Activated naive CD8-positive, alpha-beta T cell (primary cell): ENCODE measurements at regions not wholly inside any gene's neighbourhood (a gene's known extent, or its start where the extent isn't known, plus 50 kb on each side); places are given as distances from the start of the nearest gene placed in this dataset.

Experiments used
- H3K27ac Mint-ChIP-seq: one replicate; pipeline ENCODE4 v1.8.0; 2021; ENCODE audit warnings: mixed read lengths
- H3K27me3 Mint-ChIP-seq: one replicate; pipeline ENCODE4 v1.8.0; 2021; ENCODE audit warnings: mixed read lengths
- H3K36me3 Mint-ChIP-seq: one replicate; pipeline ENCODE4 v1.8.0; 2021; ENCODE audit warnings: mixed read lengths
- H3K4me1 Mint-ChIP-seq: one replicate; pipeline ENCODE4 v1.8.0; 2021; ENCODE audit warnings: low read depth, mixed read lengths
- H3K4me3 Mint-ChIP-seq: one replicate; pipeline ENCODE4 v1.8.0; 2021; ENCODE audit warnings: mild to moderate bottlenecking, mixed read lengths
- H3K9me3 Mint-ChIP-seq: one replicate; pipeline ENCODE4 v1.8.0; 2021; ENCODE audit warnings: low read depth, mixed read lengths

- peaks cover 6% of the 10 kb centered on the region for H3K9me3 Mint-ChIP-seq
- peaks cover 7% of the 10 kb centered on the region for H3K36me3 Mint-ChIP-seq
Measured at GRCh38 chr14:53523226-53523625, 370.1 kb upstream of the DDHD1 start.

GRCh38 chr14:53520078-53520928, 367.2 kb upstream of the DDHD1 start:
- no peak overlapping the region for H3K4me3 Mint-ChIP-seq
- H3K27me3 Mint-ChIP-seq = no peaks in the 10 kb centered on the region
- peaks cover 7% of the 10 kb centered on the region for H3K36me3 Mint-ChIP-seq
- H3K27ac Mint-ChIP-seq = no peak overlapping the region
- H3K9me3 Mint-ChIP-seq = peaks cover 6% of the 10 kb centered on the region
- no peaks in the 10 kb centered on the region for H3K4me1 Mint-ChIP-seq

More at GRCh38 chr14:53523226-53523625, 370.1 kb upstream of the DDHD1 start:
- H3K27me3 Mint-ChIP-seq = no peaks in the 10 kb centered on the region
- no peaks in the 10 kb centered on the region for H3K4me1 Mint-ChIP-seq
- H3K4me3 Mint-ChIP-seq = no peak overlapping the region
- H3K27ac Mint-ChIP-seq = no peak overlapping the region

- no peaks in the 10 kb centered on the region for H3K4me1 Mint-ChIP-seq
- H3K36me3 Mint-ChIP-seq = peaks cover 7% of the 10 kb centered on the region
- H3K4me3 Mint-ChIP-seq = no peak overlapping the region
- H3K27me3 Mint-ChIP-seq = no peaks in the 10 kb centered on the region
- no peak overlapping the region for H3K27ac Mint-ChIP-seq
- H3K9me3 Mint-ChIP-seq = peaks cover 6% of the 10 kb centered on the region
Measured at GRCh38 chr14:53519137-53519536, 366.0 kb upstream of the DDHD1 start.

GRCh38 chr14:53517270-53517960, 364.3 kb upstream of the DDHD1 start:
- Mint-ChIP-seq H3K27me3 (no peaks in the 10 kb centered on the region), H3K36me3 (peaks cover 5% of the 10 kb centered on the region), H3K4me3 (no peak overlapping the region), H3K27ac (no peak overlapping the region), H3K4me1 (no peaks in the 10 kb centered on the region), H3K9me3 (peaks cover 4% of the 10 kb centered on the region)

- H3K9me3 Mint-ChIP-seq = no peaks in the 10 kb centered on the region
- H3K4me3 Mint-ChIP-seq = no peak overlapping the region
- H3K27ac Mint-ChIP-seq = no peak overlapping the region
- no peaks in the 10 kb centered on the region for H3K36me3 Mint-ChIP-seq
- H3K27me3 Mint-ChIP-seq = no peaks in the 10 kb centered on the region
- H3K4me1 Mint-ChIP-seq = no peaks in the 10 kb centered on the region
Measured at GRCh38 chr14:53516261-53516774, 363.2 kb upstream of the DDHD1 start.

DNA sequence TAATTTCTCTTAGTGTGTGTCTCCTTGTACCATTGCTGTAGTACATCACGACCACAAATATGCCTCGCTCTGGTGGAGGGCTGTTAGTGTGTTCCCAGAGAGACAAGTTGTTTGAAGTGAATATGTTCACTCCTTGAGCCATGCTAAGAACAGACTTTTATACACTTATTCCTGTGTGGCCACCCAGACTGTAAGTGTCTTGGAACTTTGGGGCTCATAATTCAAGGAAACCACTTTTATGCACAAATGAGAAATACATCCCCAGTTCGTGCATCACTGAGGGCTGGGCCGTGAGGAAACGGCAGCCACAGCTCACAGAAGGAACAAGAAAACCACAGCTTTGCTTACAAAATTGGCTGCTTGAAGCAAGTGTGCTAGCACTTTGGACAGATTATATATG, 362.2 kb upstream of the DDHD1 start:
- H3K4me1 Mint-ChIP-seq = no peaks in the 10 kb centered on the region
- H3K27me3 Mint-ChIP-seq = no peaks in the 10 kb centered on the region
- H3K9me3 Mint-ChIP-seq = no peaks in the 10 kb centered on the region
- H3K36me3 Mint-ChIP-seq = no peaks in the 10 kb centered on the region
- H3K4me3 Mint-ChIP-seq = no peak overlapping the region
- no peak overlapping the region for H3K27ac Mint-ChIP-seq

DNA sequence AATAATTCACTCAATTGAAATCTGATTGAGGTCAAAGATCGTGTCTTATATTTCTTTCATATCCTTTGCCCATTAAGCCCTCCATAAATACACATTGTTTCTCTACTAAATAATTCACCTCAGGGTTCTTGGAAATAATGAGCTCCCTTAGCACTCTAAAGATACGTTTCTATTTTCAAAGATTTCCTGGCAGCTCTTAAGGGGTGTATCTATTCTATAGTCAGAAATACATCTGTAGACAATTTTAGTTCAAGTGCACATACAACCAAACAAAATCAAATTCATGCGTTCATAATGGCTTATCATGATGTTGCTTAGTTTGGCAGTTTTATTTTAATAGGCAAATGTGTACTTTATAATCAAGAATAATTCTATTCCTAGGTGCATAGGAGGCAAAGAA, 361.1 kb upstream of the DDHD1 start:
- Mint-ChIP-seq H3K27ac (no peak overlapping the region), H3K4me1 (no peaks in the 10 kb centered on the region), H3K36me3 (no peaks in the 10 kb centered on the region), H3K27me3 (no peaks in the 10 kb centered on the region), H3K4me3 (no peak overlapping the region), H3K9me3 (no peaks in the 10 kb centered on the region)

DNA sequence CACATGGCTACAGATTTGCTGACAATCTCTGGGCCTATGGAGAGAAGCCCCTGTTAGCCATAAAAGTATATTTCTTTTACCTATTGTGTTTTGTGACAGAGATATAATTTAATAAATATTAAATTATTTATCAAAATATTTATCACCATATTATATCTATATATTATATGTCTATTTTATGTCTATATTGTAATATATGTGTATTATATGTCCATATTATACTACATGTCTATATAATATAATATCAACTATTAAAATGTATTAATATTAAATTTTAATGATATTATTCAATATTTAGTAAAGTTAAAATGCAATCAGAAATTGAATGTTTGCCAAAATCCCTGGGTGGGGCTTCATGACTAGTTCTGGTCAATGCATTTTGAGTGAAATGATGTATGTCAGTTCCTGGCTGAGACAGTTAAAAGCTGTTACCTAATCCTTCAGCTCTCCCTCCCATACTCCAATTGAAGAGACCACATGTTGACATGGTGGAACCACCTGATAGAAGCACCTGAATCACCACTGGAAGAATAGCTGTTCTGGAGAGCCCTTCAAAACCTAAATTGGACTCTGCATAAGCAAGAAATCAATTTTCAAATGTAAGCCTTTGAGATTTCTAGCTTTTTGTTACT, 357.3 kb upstream of the DDHD1 start:
- peaks cover 3% of the 10 kb centered on the region for H3K36me3 Mint-ChIP-seq
- H3K4me3 Mint-ChIP-seq = no peak overlapping the region
- no peaks in the 10 kb centered on the region for H3K4me1 Mint-ChIP-seq
- H3K27ac Mint-ChIP-seq = no peak overlapping the region
- H3K27me3 Mint-ChIP-seq = peaks cover 2% of the 10 kb centered on the region
- H3K9me3 Mint-ChIP-seq = peaks cover 4% of the 10 kb centered on the region

DNA sequence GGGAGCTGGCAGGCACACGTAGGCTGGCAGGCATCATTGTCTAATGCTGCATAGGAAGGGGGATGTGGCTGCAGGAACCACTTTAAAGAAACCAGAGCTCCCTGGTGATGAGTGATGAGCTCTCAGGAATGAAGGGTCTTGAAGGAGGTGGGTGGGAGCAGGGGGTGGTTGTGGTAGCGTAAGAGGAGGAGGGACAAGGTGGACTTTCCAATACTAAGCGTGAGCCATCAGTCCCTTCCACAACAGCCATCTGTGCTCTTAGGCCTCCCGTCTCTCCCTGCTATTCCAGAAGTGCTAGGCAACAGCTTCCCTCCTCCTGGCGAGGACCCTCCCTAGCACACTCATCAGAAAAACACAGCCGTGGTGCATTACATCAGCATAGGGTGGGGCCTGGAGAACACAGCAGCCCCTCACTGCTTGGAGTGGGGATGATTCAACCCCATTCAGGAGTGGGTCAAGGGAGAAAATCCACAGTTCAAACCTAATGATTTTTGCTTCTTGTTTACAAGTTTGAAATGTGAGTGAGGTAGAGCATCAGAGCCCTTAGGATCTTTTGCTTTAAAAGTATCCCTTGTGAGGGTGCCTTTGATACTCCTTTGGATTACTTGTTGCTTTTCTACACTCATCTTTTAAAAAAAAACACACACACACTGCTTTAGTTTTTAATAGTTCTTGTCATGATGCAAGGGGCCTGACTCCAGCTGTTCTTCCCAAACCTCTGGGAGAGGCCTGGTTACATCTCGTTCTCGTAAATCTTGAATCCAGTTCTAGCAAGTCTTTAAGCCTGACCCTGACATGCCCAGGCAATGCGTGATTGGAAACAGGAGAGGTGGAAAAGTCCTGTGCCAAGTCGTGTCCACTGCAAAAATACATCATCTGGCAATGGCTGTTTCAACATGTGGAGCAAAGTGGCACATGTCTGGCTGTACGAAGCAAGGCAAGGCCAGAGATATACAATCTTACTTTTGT, 356.4 kb upstream of the DDHD1 start:
- Mint-ChIP-seq H3K36me3 (peaks cover 3% of the 10 kb centered on the region), H3K27me3 (peaks cover 2% of the 10 kb centered on the region), H3K9me3 (peaks cover 9% of the 10 kb centered on the region), H3K4me3 (no peak overlapping the region), H3K27ac (no peak overlapping the region), H3K4me1 (no peaks in the 10 kb centered on the region)

- Mint-ChIP-seq H3K9me3 (peaks cover 29% of the 10 kb centered on the region), H3K4me1 (no peaks in the 10 kb centered on the region), H3K27ac (no peak overlapping the region), H3K36me3 (peaks cover 3% of the 10 kb centered on the region), H3K4me3 (no peak overlapping the region), H3K27me3 (peaks cover 2% of the 10 kb centered on the region)
Measured at GRCh38 chr14:53501361-53502211, 348.5 kb upstream of the DDHD1 start.

DNA sequence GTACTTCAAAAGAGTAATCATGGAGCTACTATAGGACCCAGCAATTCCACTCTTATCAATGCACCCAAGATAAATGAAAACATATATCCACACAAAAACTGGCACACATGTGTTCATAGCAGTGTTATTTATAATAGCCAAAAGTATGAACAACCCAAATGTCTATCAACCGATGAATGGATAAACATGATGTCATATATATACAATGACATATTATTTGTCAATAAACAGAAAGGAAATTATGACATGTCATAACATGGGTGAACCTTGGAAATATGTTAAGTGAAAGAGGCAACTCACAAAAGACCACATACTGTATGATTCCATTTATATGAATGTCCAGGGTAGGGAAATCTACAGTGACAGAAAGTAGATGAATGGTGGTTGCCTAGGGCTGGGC, 347.1 kb upstream of the DDHD1 start:
- peaks cover 25% of the 10 kb centered on the region for H3K9me3 Mint-ChIP-seq
- no peak overlapping the region for H3K27ac Mint-ChIP-seq
- peaks cover 2% of the 10 kb centered on the region for H3K27me3 Mint-ChIP-seq
- H3K4me1 Mint-ChIP-seq = no peaks in the 10 kb centered on the region
- peaks cover 3% of the 10 kb centered on the region for H3K36me3 Mint-ChIP-seq
- H3K4me3 Mint-ChIP-seq = no peak overlapping the region

DNA sequence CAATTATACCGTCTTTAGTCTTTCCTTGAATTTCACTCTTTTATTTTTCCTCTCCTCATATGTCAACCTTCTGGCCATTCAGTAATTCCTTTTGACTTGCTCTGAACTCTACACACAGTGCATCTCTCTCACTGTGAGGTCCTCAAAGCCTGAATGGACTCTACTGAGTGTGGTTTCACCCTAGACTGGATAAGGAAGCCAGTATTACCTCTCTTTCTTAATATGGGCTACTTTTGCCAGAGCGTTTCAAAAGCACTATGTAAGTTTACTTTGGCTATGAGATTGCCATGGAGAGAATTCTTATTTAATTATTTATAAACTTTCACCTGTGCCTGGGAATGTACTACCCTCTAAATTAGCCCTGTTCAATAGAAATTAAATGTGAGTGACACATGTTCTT, 343.5 kb upstream of the DDHD1 start:
- Mint-ChIP-seq H3K9me3 (peaks cover 4% of the 10 kb centered on the region), H3K27ac (no peak overlapping the region), H3K27me3 (peaks cover 2% of the 10 kb centered on the region), H3K4me3 (no peak overlapping the region), H3K36me3 (peaks cover 3% of the 10 kb centered on the region), H3K4me1 (no peaks in the 10 kb centered on the region)

- Mint-ChIP-seq H3K9me3 (peaks cover 4% of the 10 kb centered on the region), H3K36me3 (peaks cover 3% of the 10 kb centered on the region), H3K27me3 (peaks cover 2% of the 10 kb centered on the region), H3K4me3 (no peak overlapping the region), H3K27ac (no peak overlapping the region), H3K4me1 (no peaks in the 10 kb centered on the region)
Measured at GRCh38 chr14:53495846-53496343, 342.8 kb upstream of the DDHD1 start.
